NCI-H460 (cell line): ENCODE measurements at regions not wholly inside any gene's neighbourhood (a gene's known extent, or its start where the extent isn't known, plus 50 kb on each side); places are given as distances from the start of the nearest gene placed in this dataset.
"Not testable (repeated sequence)": the region's sequence is repeated elsewhere in the genome, so short reads cannot be mapped to it uniquely, and the experiment has no call there.

Source experiments
- DNase-seq: peaks from one replicate; pipeline ENCODE4 v3.0.0-alpha.2; 2016; ENCODE audit warnings: low read depth; ENCODE audit errors: extremely low read depth

- DNase-seq, result no peak
Measured at GRCh38 chr22:48511781-48512327, 1315.8 kb downstream of the BRD1 start.

GRCh38 chr22:48511211-48511610, 1316.5 kb downstream of the BRD1 start:
- no peak for DNase-seq

GRCh38 chr22:48510599-48510998, 1317.1 kb downstream of the BRD1 start:
- DNase-seq, result no peak

GRCh38 chr22:48507595-48508350, 1319.9 kb downstream of the BRD1 start:
- no peak for DNase-seq

DNA sequence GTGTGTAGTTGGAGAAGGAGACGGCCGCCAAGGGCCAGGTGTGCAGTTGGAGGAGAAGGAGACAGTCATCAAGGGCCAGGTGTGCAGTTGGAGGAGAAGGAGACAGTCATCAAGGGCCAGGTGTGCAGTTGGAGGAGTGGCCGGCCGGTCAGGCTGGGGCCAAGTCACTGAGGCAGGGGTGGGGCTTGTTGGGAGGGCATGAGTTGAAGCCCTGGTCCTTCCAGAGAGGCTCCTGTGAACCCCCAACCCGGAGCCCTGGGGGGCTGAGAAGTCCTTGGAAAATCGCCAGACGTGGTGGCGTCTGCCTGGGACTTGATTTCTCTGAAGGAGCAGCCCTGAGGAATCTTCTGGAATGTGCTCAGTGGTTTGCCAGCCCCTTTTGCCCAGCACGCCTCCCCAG, 1320.5 kb downstream of the BRD1 start:
- no peak for DNase-seq

- DNase-seq, result no peak
Measured at GRCh38 chr22:48506506-48507145, 1321.0 kb downstream of the BRD1 start.

DNA sequence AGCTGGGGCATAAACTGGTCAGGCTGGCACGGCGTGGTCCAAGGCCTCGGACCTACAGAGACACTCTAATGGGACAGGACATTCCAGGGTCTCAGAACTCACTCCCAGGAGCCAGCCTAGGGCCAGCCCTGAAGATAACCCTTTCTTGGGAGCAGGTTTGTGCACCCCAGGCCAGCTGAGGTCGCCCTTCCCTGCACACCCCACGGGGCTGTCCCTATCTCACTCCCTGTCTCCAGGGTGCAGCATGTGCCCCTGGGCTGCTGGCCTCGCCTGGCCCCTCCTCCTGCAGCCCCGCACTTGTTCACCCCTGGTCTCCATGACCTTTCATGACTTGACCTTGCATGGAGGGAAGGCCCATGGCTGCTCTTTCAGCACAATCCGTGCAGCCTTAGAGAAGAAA, 1321.8 kb downstream of the BRD1 start:
- no peak for DNase-seq

- DNase-seq, result no peak
Measured at GRCh38 chr22:48504519-48505140, 1323.0 kb downstream of the BRD1 start.

DNA sequence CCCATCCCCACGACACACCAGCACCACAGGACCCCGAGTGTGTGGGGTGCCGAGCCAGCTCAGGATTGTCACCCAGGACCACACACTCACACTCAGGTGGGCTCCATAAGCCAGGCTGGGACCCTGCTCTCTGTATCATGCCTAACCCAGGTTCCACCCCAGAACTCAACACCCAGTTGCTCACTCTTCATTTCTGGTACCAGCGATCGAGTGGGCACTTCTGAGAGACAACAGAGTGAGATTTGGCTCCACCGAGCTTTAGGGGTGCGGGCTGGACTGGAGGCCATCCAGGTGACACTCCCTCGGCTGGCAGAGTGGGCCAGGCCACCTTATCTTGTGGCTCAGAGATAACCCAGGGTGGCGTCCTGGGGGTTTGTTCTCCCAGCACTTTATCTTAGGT, 1323.8 kb downstream of the BRD1 start:
- no peak for DNase-seq

DNA sequence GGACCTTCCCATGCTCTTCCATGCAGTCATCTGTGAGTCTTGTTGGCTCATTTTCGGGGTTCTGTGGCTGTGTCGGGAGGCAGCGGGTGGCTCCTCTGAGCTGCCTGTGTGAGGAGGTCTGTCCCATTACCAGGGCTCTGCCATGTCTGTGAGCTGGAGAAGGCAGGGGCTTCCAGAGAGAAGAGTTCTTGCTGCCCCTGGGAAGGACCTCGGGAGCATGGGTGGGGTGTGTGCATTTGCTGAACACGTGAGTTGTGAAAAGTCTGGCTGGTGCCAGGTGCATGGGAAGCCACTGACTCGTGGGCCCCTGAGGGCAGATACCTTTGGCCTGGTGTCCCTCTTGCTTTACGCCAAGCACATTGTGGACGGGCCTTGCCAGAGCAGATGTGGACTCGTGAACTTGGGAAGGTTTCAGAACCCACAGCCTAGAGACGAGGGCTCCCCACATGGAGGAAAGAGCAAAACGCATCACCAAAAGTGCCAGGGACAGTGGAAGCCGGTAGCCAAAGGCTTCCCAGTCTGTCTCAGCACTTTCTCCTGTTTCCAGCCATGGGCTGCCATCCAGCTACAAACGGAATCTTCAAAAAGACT, 1324.5 kb downstream of the BRD1 start:
- no peak for DNase-seq

- no peak for DNase-seq
Measured at GRCh38 chr22:48501231-48501750, 1326.4 kb downstream of the BRD1 start.

DNA sequence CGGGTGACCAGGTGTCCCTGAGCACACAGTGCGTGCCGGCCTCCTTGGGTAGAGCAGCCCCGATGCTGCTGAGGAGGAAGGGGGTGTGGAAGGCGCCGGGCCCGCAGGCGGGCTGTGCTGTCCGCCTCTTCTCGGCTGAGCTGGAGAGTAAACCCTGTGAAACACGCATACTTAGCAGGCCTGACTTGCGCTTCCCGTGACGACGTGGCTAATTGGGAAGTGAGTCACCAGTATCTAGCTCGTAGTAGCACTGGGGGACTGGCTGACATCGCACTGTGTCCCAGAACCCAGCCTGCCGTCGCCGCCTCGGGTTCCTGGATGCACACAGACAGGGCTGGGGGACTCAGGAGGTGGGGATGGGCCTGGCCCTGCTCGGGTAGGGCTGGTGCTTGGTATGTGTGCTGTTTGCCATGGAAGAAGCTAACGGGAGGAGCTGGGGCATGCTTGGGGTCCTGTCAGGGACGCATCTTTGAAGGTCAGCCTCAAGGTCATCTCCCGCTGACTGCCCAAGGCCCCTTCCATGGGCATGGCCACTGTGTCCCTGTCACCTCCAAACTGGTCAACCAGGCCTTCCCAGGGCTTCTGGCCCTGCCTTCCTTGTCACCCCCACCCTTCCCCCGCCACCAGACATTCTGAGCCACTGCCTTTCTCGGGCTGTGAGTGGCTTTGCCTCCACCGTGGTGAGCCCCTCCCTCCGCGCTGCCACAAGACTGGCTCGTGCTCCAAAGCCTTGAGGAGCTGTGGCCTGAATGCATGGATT, 1327.0 kb downstream of the BRD1 start:
- no peak for DNase-seq

DNA sequence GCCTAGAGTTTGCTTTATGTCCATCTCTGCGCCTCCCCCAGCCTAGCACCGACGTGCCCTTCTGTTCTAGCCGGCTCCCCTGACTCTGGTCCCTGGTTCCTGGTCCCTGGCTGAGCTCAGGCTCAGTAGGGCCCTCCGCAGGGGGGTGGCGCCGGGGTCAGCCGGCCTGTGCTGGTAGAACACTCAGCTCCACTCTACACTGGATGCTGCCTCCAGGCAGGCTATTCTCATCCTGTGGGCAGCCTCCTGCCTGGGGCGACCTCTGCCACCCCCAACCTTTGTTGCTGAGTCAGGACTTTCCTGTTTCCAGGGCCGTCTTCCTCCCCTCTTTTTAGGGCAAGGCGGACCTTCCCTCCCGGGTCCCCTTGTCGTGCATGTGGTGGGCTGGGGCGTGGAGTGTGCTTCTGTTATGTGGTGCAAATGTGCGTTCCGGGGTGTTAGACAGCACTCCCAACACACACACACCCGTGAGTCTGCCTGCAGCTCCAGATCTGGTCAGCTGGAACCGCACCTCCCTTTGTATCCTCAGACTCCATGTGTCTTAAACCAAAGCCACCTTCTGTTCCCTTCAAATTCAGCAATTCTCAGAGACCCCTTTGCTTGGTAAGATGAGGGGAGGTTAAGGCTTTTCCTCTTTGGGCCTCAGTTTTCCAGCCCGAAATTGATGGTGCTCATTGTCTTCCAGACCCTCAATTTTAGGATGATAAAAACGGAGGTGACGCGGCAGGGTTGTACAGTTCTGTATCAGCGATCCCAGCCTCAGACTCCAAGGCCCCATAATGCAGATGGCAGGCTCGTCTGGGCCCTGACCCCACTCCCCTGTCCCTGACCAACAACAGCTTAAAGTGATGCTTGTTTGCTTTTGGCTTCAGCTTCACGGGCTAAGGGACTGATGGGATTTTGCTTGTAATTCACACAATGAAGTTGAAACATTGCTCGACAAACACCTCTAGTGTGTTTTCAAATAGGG, 1327.9 kb downstream of the BRD1 start:
- no peak for DNase-seq

- DNase-seq, result no peak
Measured at GRCh38 chr22:48498526-48499331, 1328.9 kb downstream of the BRD1 start.

GRCh38 chr22:48497743-48498520, 1329.7 kb downstream of the BRD1 start:
- not testable (repeated sequence) for DNase-seq

DNA sequence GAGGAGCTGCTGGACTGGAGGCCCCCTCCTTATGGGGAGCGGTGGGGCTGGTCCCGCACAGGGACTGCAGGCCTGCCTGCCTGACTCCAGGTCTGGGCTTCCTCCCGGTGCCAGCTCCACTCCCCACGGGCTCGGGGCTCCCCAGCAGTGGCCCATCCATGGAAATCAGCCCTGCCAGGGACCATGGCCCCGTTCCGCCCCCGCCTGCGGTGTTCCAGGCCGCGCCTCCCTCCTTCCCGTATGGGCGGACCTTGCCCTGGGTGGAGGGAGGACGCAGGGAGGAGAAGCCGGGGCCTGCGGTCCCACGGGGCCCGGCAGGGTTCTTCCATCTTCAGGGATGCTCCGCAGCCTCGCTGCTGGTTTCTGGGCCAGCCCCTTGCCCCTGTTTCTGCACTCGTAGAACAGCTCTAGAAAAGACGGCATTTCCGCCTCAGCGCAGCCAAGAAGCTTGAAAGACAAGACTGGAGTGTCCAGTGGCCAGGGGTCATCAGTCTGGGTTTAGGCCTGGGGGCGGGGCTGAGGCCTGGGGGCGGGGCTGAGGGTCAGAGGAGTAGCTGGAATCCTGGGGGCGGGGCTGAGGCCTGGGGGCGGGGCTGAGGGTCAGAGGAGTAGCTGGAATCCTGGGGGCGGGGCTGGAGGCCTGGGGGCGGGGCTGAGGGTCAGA, 1330.6 kb downstream of the BRD1 start:
- DNase-seq, result no peak

DNA sequence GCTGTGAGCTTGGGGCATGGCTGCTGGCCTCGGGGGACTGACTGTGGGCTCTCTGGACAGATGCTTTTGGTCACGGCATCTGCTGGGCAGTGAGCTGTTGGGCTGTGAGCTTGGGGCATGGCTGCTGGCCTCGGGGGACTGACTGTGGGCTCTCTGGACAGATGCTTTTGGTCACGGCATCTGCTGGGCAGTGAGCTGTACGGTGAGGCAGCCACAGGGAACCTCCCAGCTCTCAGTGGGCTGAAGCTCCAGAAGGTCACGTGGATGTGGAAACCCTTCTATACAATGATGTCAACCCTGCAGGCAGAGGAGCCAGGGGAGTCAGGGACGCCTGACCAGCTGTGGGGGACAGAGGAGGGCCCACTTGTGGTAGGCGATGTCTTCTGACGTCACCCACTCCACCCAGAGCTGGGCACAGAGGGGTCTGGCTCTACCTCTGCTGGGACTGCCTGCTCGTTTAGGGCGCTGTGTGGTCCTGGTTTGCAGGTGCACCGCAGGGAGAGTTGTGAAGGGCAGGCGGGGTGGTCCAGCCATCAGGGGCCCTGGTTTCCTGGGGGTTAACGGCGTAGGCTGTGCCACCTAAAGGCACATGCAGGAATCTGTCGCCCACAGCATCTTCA, 1331.3 kb downstream of the BRD1 start:
- no peak for DNase-seq
